ENCODE measurements at regions not wholly inside any gene's neighbourhood (a gene's known extent, or its start where the extent isn't known, plus 50 kb on each side); places are given as distances from the start of the nearest gene placed in this dataset.
"Not testable (repeated sequence)": the region's sequence is repeated elsewhere in the genome, so short reads cannot be mapped to it uniquely, and the experiment has no call there.

DNA sequence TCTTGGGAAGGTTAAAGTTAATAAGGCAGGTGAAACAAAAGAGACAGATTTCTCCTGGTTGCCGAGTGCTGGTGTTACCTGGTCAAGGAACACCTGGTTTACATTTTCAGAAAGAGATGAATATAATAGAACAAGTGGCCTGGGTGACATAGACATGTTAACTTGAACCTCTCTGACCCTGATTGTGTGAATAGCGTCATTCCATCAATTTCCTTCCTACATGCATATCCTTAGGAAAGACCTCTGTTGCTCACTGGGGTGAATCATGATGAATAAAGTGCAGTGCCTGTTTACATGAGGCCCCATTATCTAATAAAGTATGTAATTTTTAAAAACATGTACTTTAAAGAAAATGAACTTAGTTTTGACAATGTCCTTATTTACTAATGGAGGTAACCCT lies 1822.9 kb upstream of the FLRT2 start:
- TF ChIP-seq SPI1 (IDR thresholded peaks at IDR 0.05; ENCODE audit: low read depth, low read length): no peak
- FAIRE-seq: no peak
- DNase-seq (ENCODE audit: insufficient read length, low spot score): no peak

DNA sequence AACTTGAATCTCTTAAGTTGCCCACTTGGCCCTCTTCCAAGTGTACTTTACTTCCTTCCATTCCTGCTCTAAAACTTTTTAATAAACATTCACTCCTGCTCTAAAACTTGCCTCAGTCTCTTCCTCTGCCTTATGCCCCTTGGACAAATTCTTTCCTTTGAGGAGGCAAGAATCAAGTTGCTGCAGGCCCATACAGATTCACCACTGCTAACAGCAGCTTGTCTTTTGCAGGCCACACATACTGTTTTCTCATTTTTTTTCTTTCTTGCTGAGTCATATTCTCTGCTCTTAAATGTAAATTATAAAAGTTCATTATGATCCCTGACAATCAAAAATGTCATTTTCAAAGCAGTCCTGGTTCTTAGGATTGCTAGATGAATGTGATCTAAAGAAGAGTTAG lies 1820.8 kb upstream of the FLRT2 start:
- no peak for FAIRE-seq
- TF ChIP-seq PAX5 (IDR thresholded peaks at IDR 0.05; ENCODE audit: insufficient read depth, low read length, severe bottlenecking) (no peak), POU2F2 (IDR thresholded peaks at IDR 0.05; ENCODE audit: low read depth, low read length) (no peak), TAF1 (IDR thresholded peaks at IDR 0.05; ENCODE audit: low read depth, low read length) (no peak)
- no peak for DNase-seq (ENCODE audit: insufficient read length, low spot score)

DNA sequence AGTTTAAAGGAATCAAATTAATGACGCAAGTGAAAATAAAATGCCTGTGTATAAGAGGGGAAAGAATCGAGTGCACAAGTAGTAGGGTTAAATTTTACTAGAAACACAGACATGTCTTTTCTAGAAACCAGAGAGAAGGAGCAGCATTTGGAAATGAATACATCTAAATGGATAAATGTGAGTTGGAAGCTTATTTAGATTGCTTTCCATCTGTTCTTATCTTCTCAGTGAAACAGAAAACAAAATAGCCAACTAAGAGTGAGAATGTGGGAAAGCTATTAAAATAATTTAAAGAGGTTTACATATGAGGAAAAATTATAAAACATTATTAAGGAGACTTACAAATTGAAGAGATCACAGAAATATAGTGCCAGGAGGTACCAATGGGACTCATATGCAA lies 1818.9 kb upstream of the FLRT2 start:
- no peak for DNase-seq (ENCODE audit: insufficient read length, low spot score)
- TF ChIP-seq SPI1 (IDR thresholded peaks at IDR 0.05; ENCODE audit: low read depth, low read length) (no peak), POLR2A (IDR thresholded peaks at IDR 0.05; ENCODE audit: low read depth, low read length) (no peak), POLR2AphosphoS5 (IDR thresholded peaks at IDR 0.05; ENCODE audit: low read depth, low read length) (no peak), TAF1 (IDR thresholded peaks at IDR 0.05; ENCODE audit: low read depth, low read length) (no peak), POU2F2 (IDR thresholded peaks at IDR 0.05; ENCODE audit: low read depth, low read length) (no peak), PAX5 (IDR thresholded peaks at IDR 0.05; ENCODE audit: insufficient read depth, low read length, severe bottlenecking) (no peak)
- no peak for FAIRE-seq

GRCh38 chr14:83712418-83713129 lies 1817.4 kb upstream of the FLRT2 start:
- TF ChIP-seq POU2F2 (IDR thresholded peaks at IDR 0.05; ENCODE audit: low read depth, low read length): no peak
- no peak for TF ChIP-seq POLR2A (IDR thresholded peaks at IDR 0.05; ENCODE audit: low read depth, low read length)
- TF ChIP-seq POLR2AphosphoS5 (IDR thresholded peaks at IDR 0.05; ENCODE audit: low read depth, low read length): no peak
- TF ChIP-seq TAF1 (IDR thresholded peaks at IDR 0.05; ENCODE audit: low read depth, low read length): no peak
- no peak for TF ChIP-seq SPI1 (IDR thresholded peaks at IDR 0.05; ENCODE audit: low read depth, low read length)
- TF ChIP-seq PAX5 (IDR thresholded peaks at IDR 0.05; ENCODE audit: insufficient read depth, low read length, severe bottlenecking): no peak
- DNase-seq (ENCODE audit: insufficient read length, low spot score) (no peak), FAIRE-seq (no peak)

GRCh38 chr14:83713732-83714131 lies 1816.2 kb upstream of the FLRT2 start:
- FAIRE-seq (no peak), DNase-seq (ENCODE audit: insufficient read length, low spot score) (no peak)
- no peak for TF ChIP-seq PAX5 (IDR thresholded peaks at IDR 0.05; ENCODE audit: insufficient read depth, low read length, severe bottlenecking)
- no peak for TF ChIP-seq POU2F2 (IDR thresholded peaks at IDR 0.05; ENCODE audit: low read depth, low read length)
- no peak for TF ChIP-seq SPI1 (IDR thresholded peaks at IDR 0.05; ENCODE audit: low read depth, low read length)
- TF ChIP-seq TAF1 (IDR thresholded peaks at IDR 0.05; ENCODE audit: low read depth, low read length): no peak
- TF ChIP-seq POLR2A (IDR thresholded peaks at IDR 0.05; ENCODE audit: low read depth, low read length): no peak
- TF ChIP-seq POLR2AphosphoS5 (IDR thresholded peaks at IDR 0.05; ENCODE audit: low read depth, low read length): no peak

- FAIRE-seq: no peak
- no peak for TF ChIP-seq PAX5 (IDR thresholded peaks at IDR 0.05; ENCODE audit: insufficient read depth, low read length, severe bottlenecking)
- TF ChIP-seq SPI1 (IDR thresholded peaks at IDR 0.05; ENCODE audit: low read depth, low read length): no peak
- TF ChIP-seq POLR2AphosphoS5 (IDR thresholded peaks at IDR 0.05; ENCODE audit: low read depth, low read length): no peak
- TF ChIP-seq POU2F2 (IDR thresholded peaks at IDR 0.05; ENCODE audit: low read depth, low read length): no peak
Measured at GRCh38 chr14:83714151-83714550, 1815.8 kb upstream of the FLRT2 start.

GRCh38 chr14:83719435-83719834 lies 1810.5 kb upstream of the FLRT2 start:
- FAIRE-seq; DNase-seq (ENCODE audit: insufficient read length, low spot score): not testable (repeated sequence)

More at GRCh38 chr14:83714151-83714550, 1815.8 kb upstream of the FLRT2 start:
- DNase-seq (ENCODE audit: insufficient read length, low spot score): no peak

- no peak for TF ChIP-seq POU2F2 (IDR thresholded peaks at IDR 0.05; ENCODE audit: low read depth, low read length)
- TF ChIP-seq POLR2AphosphoS5 (IDR thresholded peaks at IDR 0.05; ENCODE audit: low read depth, low read length): no peak
- TF ChIP-seq SPI1 (IDR thresholded peaks at IDR 0.05; ENCODE audit: low read depth, low read length): no peak
- TF ChIP-seq TAF1 (IDR thresholded peaks at IDR 0.05; ENCODE audit: low read depth, low read length): no peak
- no peak for TF ChIP-seq POLR2A (IDR thresholded peaks at IDR 0.05; ENCODE audit: low read depth, low read length)
- no peak for TF ChIP-seq PAX5 (IDR thresholded peaks at IDR 0.05; ENCODE audit: insufficient read depth, low read length, severe bottlenecking)
- FAIRE-seq (no peak), DNase-seq (ENCODE audit: insufficient read length, low spot score) (no peak)
Measured at GRCh38 chr14:83733670-83734069, 1796.3 kb upstream of the FLRT2 start.

DNA sequence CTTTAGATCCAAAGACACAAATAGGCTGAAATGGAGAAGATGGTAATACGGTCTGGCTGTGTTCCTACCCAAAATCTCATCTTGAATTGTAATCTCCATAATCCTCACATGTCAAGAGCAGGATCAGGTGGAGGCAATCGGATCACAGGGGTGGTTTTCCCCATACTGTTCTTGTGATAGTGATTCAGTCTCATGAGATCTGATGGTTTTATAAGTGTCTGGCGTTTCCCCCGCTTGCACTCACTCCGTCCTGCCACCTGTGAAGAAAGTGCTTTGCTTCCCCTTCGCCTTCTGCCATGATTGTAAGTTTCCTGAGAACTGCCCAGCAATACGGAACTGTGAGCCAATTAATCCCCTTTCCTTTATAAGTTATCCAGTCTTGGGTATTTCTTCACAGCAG lies 1795.5 kb upstream of the FLRT2 start:
- TF ChIP-seq POLR2AphosphoS5 (IDR thresholded peaks at IDR 0.05; ENCODE audit: low read depth, low read length) (no peak), SPI1 (IDR thresholded peaks at IDR 0.05; ENCODE audit: low read depth, low read length) (no peak), TAF1 (IDR thresholded peaks at IDR 0.05; ENCODE audit: low read depth, low read length) (no peak)
- DNase-seq (ENCODE audit: insufficient read length, low spot score) (no peak), FAIRE-seq (no peak)

DNA sequence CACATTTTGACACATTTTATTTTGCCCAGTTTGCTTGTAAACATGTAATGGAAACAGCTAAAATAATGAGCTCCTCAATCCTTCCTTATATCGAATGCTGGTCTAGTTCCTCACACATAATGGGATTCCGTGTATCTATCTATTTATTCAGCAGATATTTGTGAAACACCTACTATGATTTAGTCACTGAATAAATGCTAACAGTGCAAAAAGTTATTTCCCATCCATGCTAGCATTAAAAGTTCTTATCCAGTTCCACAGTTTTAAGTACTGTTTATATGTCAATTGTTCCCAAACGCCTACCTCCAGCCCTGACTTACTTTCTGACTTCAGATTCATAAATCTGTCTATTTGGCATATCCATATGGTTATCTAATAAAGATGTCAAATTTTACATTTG lies 1788.7 kb upstream of the FLRT2 start:
- DNase-seq (ENCODE audit: insufficient read length, low spot score) (no peak), FAIRE-seq (no peak)
- TF ChIP-seq POU2F2 (IDR thresholded peaks at IDR 0.05; ENCODE audit: low read depth, low read length) (no peak), PAX5 (IDR thresholded peaks at IDR 0.05; ENCODE audit: insufficient read depth, low read length, severe bottlenecking) (no peak), TAF1 (IDR thresholded peaks at IDR 0.05; ENCODE audit: low read depth, low read length) (no peak), POLR2AphosphoS5 (IDR thresholded peaks at IDR 0.05; ENCODE audit: low read depth, low read length) (no peak), SPI1 (IDR thresholded peaks at IDR 0.05; ENCODE audit: low read depth, low read length) (no peak), POLR2A (IDR thresholded peaks at IDR 0.05; ENCODE audit: low read depth, low read length) (no peak)

DNA sequence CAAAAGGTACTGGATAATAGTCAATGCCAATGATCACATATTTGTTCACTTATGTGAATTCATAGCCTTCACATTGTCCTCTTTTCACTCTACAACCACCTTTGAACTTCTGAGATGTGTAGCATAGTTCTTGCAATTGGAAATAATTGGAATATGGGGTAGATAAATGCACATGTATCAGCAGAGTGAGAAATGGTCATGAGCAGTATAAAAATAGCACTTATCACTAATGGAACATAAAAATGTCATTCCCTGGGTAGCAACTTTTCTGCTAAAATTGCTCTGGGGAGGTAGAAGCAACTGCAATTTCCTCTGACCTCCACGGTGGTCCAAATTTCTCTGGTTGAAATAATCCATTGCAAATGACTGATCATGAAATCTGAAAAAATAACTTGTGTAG lies 1785.7 kb upstream of the FLRT2 start:
- FAIRE-seq: no peak
- TF ChIP-seq TAF1 (IDR thresholded peaks at IDR 0.05; ENCODE audit: low read depth, low read length) (no peak), SPI1 (IDR thresholded peaks at IDR 0.05; ENCODE audit: low read depth, low read length) (no peak)
- DNase-seq (ENCODE audit: insufficient read length, low spot score): no peak

Measured in GM12891 (cell line).